ENCODE measurements at regions not wholly inside any gene's neighbourhood (a gene's known extent, or its start where the extent isn't known, plus 50 kb on each side); places are given as distances from the start of the nearest gene placed in this dataset.

DNA sequence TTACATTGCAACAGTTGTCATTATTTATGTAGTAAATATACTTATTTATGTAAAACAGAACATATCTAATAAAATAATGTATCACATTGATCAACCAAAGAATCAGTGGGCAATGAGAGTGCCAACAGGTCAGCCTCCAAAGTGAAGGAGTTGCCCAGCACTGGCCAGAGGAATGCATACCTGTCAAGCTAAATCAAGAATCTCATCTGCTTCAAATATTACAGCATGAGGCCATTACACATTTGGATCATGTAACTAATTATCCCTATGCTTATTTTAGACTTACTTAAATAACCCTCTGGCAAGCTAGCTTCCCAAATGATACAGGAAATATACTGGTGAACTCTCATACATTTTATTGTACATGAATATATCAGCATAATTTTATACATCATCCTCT is 1211.7 kb upstream of the ACVR2A start:
- Mint-ChIP-seq H3K36me3 (ENCODE audit: insufficient read depth, unreplicated experiment) (no peaks in the 10 kb centered on the region), H3K4me3 (ENCODE audit: unreplicated experiment) (no peak overlapping the region), H3K4me1 (ENCODE audit: insufficient read depth, unreplicated experiment) (peaks cover 11% of the 10 kb centered on the region), H3K27me3 (ENCODE audit: insufficient read depth, unreplicated experiment) (no peaks in the 10 kb centered on the region), H3K9me3 (ENCODE audit: unreplicated experiment) (no peaks in the 10 kb centered on the region), H3K27ac (ENCODE audit: low read depth, unreplicated experiment) (no peak overlapping the region)
- TF ChIP-seq CTCF (IDR thresholded peaks at IDR 0.05; ENCODE audit: unreplicated experiment), result no peak
- no TSS peak for BruUV-seq (replicated peaks)
- intact Hi-C loops (cut with micrococcal nuclease), result no loop called here
- no peak for DNase-seq (ENCODE audit: unreplicated experiment)
- CTCF ChIA-PET, result no interaction called here
- POLR2A ChIA-PET, result no interaction called here

- POLR2A ChIA-PET, result no interaction called here
- H3K27ac Mint-ChIP-seq (ENCODE audit: low read depth, unreplicated experiment), result no peak overlapping the region
- no TSS peak for BruUV-seq (replicated peaks)
Measured at GRCh38 chr2:146632707-146633106, 1212.1 kb upstream of the ACVR2A start.

DNA sequence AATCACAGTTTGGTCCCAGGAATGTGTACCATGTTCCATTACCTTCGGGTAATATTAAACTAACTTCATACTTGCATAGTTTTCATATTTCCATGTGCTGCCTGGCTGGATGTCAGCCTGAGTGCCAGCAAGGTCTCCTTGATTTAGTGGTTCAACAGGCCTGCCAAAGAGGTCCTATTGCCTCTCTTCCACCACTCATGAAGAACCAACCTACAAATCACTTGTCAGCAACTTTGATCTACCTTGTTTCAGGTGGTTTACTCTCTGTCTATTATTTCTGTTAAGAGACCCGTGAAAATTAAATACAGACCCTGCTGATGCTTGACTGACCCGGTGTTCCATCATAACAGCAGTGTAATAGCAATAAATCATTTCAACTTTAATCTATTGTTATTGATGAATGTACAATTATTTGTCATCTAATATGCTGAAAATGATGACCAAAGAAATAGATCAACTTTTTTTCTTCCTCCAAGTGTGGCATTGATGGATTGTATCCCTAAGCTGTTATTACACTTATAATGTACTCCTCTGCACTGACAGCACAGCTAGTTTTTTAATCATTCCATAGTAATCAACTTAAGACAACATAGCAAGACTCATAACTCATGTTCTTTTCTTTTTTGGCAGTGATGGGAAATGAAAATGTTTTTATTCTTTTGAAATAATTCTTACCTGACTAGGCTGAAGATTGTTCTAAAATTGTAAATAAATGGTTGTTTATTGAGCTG is 1220.2 kb upstream of the ACVR2A start:
- Mint-ChIP-seq H3K9me3 (ENCODE audit: unreplicated experiment) (no peaks in the 10 kb centered on the region), H3K27ac (ENCODE audit: low read depth, unreplicated experiment) (no peak overlapping the region), H3K36me3 (ENCODE audit: insufficient read depth, unreplicated experiment) (no peaks in the 10 kb centered on the region), H3K27me3 (ENCODE audit: insufficient read depth, unreplicated experiment) (no peaks in the 10 kb centered on the region), H3K4me1 (ENCODE audit: insufficient read depth, unreplicated experiment) (peaks cover 4% of the 10 kb centered on the region), H3K4me3 (ENCODE audit: unreplicated experiment) (no peak overlapping the region)
- ChIA-PET CTCF (no interaction called here), POLR2A (no interaction called here)
- no peak for DNase-seq (ENCODE audit: unreplicated experiment)
- intact Hi-C loops (cut with micrococcal nuclease), result no loop called here
- BruUV-seq (replicated peaks), result no TSS peak
- TF ChIP-seq CTCF (IDR thresholded peaks at IDR 0.05; ENCODE audit: unreplicated experiment), result no peak

More at GRCh38 chr2:146632707-146633106, 1212.1 kb upstream of the ACVR2A start:
- no peak overlapping the region for H3K4me3 Mint-ChIP-seq (ENCODE audit: unreplicated experiment)
- intact Hi-C loops (cut with micrococcal nuclease), result no loop called here
- CTCF ChIA-PET, result no interaction called here
- no peaks in the 10 kb centered on the region for H3K9me3 Mint-ChIP-seq (ENCODE audit: unreplicated experiment)
- H3K36me3 Mint-ChIP-seq (ENCODE audit: insufficient read depth, unreplicated experiment), result no peaks in the 10 kb centered on the region
- H3K4me1 Mint-ChIP-seq (ENCODE audit: insufficient read depth, unreplicated experiment), result peaks cover 11% of the 10 kb centered on the region
- DNase-seq (ENCODE audit: unreplicated experiment), result no peak
- TF ChIP-seq CTCF (IDR thresholded peaks at IDR 0.05; ENCODE audit: unreplicated experiment), result no peak
- H3K27me3 Mint-ChIP-seq (ENCODE audit: insufficient read depth, unreplicated experiment), result no peaks in the 10 kb centered on the region

DNA sequence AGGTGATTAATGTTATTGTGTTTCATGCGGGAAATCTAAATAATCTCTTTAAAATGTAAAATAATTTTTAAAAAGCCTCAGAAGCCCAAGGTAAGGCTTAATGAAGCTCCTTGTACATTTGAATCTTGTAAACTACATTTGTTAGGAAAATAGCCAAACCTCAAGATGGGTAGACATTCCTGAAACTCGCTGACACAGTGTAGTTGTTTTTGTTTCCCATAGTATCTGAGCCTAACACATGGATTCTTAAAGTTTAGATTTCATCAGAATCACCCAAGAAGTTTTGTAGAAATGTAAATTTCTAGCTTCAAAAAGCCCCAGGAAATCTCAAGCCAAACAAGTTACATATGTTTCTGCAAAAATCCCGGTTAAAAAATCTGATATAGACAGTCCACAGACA is 1221.1 kb upstream of the ACVR2A start:
- H3K27ac Mint-ChIP-seq (ENCODE audit: low read depth, unreplicated experiment), result no peak overlapping the region
- H3K4me3 Mint-ChIP-seq (ENCODE audit: unreplicated experiment), result no peak overlapping the region
- peaks cover 4% of the 10 kb centered on the region for H3K4me1 Mint-ChIP-seq (ENCODE audit: insufficient read depth, unreplicated experiment)
- ChIA-PET CTCF (no interaction called here), POLR2A (no interaction called here)
- DNase-seq (ENCODE audit: unreplicated experiment), result no peak
- TF ChIP-seq CTCF (IDR thresholded peaks at IDR 0.05; ENCODE audit: unreplicated experiment), result no peak
- no peaks in the 10 kb centered on the region for H3K27me3 Mint-ChIP-seq (ENCODE audit: insufficient read depth, unreplicated experiment)
- no peaks in the 10 kb centered on the region for H3K36me3 Mint-ChIP-seq (ENCODE audit: insufficient read depth, unreplicated experiment)
- BruUV-seq (replicated peaks), result no TSS peak
- no peaks in the 10 kb centered on the region for H3K9me3 Mint-ChIP-seq (ENCODE audit: unreplicated experiment)
- intact Hi-C loops (cut with micrococcal nuclease), result no loop called here

All from MCF 10A (cell line).